SK-N-SH treated with all-trans-retinoic acid at 6 μM for 48 hours (cell line): ENCODE measurements at regions not wholly inside any gene's neighbourhood (a gene's known extent, or its start where the extent isn't known, plus 50 kb on each side); places are given as distances from the start of the nearest gene placed in this dataset.

Experiments
- ATAC-seq: fragments of 200-7000 bp; cut with Tn5 transposase; 3 replicates; pipeline ENCODE4 v1.9.1; 2020; ENCODE audit warnings: mild to moderate bottlenecking, moderate library complexity
- ARNTL ChIP-seq: fragments of 450-650 bp; formaldehyde crosslinking; IDR thresholded peaks from 2 replicates; pipeline ENCODE4 v1.5.0; 2020; ENCODE audit warnings: low read depth, mild to moderate bottlenecking, moderate library complexity, borderline replicate concordance
- BACH2 ChIP-seq: fragments of 250-450 bp; sonication (Bioruptor Pico); IDR thresholded peaks from 2 replicates; pipeline ENCODE4 v1.9.0; 2021; ENCODE audit warnings: mild to moderate bottlenecking, borderline replicate concordance
- CSDC2 ChIP-seq: fragments of 250-450 bp; sonication (Bioruptor Pico); IDR thresholded peaks from 2 replicates; pipeline ENCODE4 v1.5.0; 2020; ENCODE audit warnings: mild to moderate bottlenecking, moderate library complexity
- ESRRG ChIP-seq: fragments of 250-450 bp; sonication (Bioruptor Pico); IDR thresholded peaks from 2 replicates; pipeline ENCODE4 v1.6.1; 2021; ENCODE audit warnings: mild to moderate bottlenecking
- GLIS3 ChIP-seq: fragments of 250-450 bp; sonication (Bioruptor Pico); IDR thresholded peaks from 2 replicates; pipeline ENCODE4 v1.5.0; 2020; ENCODE audit warnings: mild to moderate bottlenecking, moderate library complexity
- ISL1 ChIP-seq: fragments of 250-450 bp; sonication (Bioruptor Pico); IDR thresholded peaks from 2 replicates; pipeline ENCODE4 v2.1.2; 2022; ENCODE audit warnings: mild to moderate bottlenecking, moderate library complexity
- OSR1 ChIP-seq: fragments of 250-450 bp; sonication (Bioruptor Pico); IDR thresholded peaks from 2 replicates; pipeline ENCODE4 v1.8.0; 2022; ENCODE audit warnings: moderate library complexity, mild to moderate bottlenecking, inconsistent platforms
- PPARA ChIP-seq: fragments of 250-450 bp; sonication (Bioruptor Pico); IDR thresholded peaks from 2 replicates; pipeline ENCODE4 v1.5.0; 2020; ENCODE audit warnings: mild to moderate bottlenecking, borderline replicate concordance
- SNAI2 ChIP-seq: fragments of 250-450 bp; sonication (Bioruptor Pico); IDR thresholded peaks from 2 replicates; pipeline ENCODE4 v1.5.0; 2020; ENCODE audit warnings: mild to moderate bottlenecking, moderate library complexity
- TCF4 ChIP-seq: fragments of 250-450 bp; sonication (Bioruptor Pico); IDR thresholded peaks from 2 replicates; pipeline ENCODE4 v1.8.0; 2021; ENCODE audit warnings: mild to moderate bottlenecking, moderate library complexity, borderline replicate concordance
- TOX ChIP-seq: fragments of 250-450 bp; sonication (Bioruptor Pico); IDR thresholded peaks from 2 replicates; pipeline ENCODE4 v1.8.0; 2021; ENCODE audit warnings: mild to moderate bottlenecking, moderate library complexity, borderline replicate concordance
- ZC3H10 ChIP-seq: fragments of 250-450 bp; sonication (Bioruptor Pico); IDR thresholded peaks from 2 replicates; pipeline ENCODE4 v1.5.1; 2021; ENCODE audit warnings: mild to moderate bottlenecking, moderate library complexity
- ZFP3 ChIP-seq: fragments of 250-450 bp; sonication (Bioruptor Pico); IDR thresholded peaks from 2 replicates; pipeline ENCODE4 v1.5.0; 2020; ENCODE audit warnings: mild to moderate bottlenecking, moderate library complexity
- ZNF70 ChIP-seq: fragments of 450-650 bp; formaldehyde crosslinking; IDR thresholded peaks from 2 replicates; pipeline ENCODE4 v1.5.0; 2020; ENCODE audit warnings: mild to moderate bottlenecking, moderate library complexity
- TF ChIP-seq, protein P1 (sequence below): fragments of 250-450 bp; sonication (Bioruptor Pico); IDR thresholded peaks from 2 replicates; pipeline ENCODE4 v1.8.0; 2020; ENCODE audit warnings: mild to moderate bottlenecking, moderate library complexity, borderline replicate concordance
- TF ChIP-seq, protein P2 (sequence below): fragments of 250-450 bp; sonication (Bioruptor Pico); IDR thresholded peaks from 2 replicates; pipeline ENCODE4 v1.5.1; 2020; ENCODE audit warnings: low read depth, mild to moderate bottlenecking, moderate library complexity
- TF ChIP-seq, protein P3 (sequence below): fragments of 250-450 bp; sonication (Bioruptor Pico); IDR thresholded peaks from 2 replicates; pipeline ENCODE4 v1.5.0; 2020; ENCODE audit warnings: mild to moderate bottlenecking, moderate library complexity
- TF ChIP-seq, protein P4 (sequence below): fragments of 250-450 bp; sonication (Bioruptor Pico); IDR thresholded peaks from 2 replicates; pipeline ENCODE4 v1.5.1; 2021; ENCODE audit warnings: mild to moderate bottlenecking, moderate library complexity

DNA sequence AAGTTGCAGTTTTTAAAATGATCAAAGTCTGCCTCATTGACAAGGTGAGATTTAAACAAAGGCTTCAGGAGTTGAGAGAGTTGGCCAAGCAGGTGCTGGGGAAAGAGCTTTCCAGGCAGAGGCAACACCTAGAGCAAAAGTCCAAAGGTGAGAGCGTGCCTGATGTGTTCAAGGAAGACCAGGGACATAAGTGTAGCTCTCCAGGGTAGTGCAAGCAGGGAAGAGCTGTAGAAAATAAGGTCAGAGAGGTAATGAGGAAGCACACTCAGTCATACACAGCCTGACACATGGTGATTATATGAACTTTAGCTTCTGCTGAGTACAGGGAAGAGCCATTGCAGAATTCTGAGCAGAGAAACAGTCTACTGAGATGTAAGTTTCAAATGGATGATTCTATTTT, 265.0 kb upstream of the NWD2 start:
- ATAC-seq = no peak
- TF ChIP-seq, protein P1, sequence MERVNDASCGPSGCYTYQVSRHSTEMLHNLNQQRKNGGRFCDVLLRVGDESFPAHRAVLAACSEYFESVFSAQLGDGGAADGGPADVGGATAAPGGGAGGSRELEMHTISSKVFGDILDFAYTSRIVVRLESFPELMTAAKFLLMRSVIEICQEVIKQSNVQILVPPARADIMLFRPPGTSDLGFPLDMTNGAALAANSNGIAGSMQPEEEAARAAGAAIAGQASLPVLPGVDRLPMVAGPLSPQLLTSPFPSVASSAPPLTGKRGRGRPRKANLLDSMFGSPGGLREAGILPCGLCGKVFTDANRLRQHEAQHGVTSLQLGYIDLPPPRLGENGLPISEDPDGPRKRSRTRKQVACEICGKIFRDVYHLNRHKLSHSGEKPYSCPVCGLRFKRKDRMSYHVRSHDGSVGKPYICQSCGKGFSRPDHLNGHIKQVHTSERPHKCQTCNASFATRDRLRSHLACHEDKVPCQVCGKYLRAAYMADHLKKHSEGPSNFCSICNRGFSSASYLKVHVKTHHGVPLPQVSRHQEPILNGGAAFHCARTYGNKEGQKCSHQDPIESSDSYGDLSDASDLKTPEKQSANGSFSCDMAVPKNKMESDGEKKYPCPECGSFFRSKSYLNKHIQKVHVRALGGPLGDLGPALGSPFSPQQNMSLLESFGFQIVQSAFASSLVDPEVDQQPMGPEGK (CRISPR knock-in tag) = no peak
- TF ChIP-seq ZFP3 (CRISPR knock-in tag) (no peak), TCF4 (CRISPR knock-in tag) (no peak), GLIS3 (CRISPR knock-in tag) (no peak), TOX (no peak), PPARA (no peak), ZNF70 (CRISPR knock-in tag) (no peak), SNAI2 (no peak)
- TF ChIP-seq, protein P2, sequence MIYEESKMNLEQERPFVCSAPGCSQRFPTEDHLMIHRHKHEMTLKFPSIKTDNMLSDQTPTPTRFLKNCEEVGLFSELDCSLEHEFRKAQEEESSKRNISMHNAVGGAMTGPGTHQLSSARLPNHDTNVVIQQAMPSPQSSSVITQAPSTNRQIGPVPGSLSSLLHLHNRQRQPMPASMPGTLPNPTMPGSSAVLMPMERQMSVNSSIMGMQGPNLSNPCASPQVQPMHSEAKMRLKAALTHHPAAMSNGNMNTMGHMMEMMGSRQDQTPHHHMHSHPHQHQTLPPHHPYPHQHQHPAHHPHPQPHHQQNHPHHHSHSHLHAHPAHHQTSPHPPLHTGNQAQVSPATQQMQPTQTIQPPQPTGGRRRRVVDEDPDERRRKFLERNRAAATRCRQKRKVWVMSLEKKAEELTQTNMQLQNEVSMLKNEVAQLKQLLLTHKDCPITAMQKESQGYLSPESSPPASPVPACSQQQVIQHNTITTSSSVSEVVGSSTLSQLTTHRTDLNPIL = no peak

DNA sequence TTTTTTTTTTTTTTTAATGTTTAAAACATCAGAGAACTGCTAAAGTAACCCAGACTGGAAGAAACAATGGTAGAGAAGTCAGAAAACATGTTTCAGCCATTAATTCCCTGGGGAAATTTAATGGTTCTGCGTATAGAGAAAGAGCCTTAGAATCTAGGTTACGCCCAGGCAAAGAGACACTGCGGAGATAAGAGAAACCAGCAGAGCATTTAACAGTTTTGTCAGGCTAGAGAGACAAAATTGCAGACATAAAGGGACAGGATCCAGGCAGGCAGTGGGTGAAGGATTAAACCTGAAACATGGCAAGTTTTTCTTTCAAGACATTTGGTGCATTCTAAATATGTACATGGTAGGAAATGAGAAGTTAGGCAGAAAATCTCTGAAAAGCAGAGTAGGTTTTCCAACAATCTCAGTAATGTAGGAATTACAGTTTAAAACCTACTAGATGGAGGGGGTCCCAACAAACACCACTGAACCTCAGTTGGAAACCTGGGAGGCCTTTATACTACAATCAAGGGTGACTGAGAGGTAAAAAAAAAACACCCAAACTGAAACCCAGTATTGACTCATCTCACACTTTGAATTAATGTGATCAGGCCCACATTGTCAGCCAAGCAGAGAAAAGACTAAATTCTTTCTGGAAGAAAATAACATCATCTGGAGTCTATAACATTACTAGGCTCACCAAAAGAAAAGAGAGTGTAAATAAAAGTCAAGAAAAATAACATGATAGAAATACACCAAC, 254.2 kb upstream of the NWD2 start:
- no peak for TF ChIP-seq ZNF70 (CRISPR knock-in tag)
- TF ChIP-seq ISL1 = no peak
- no peak for TF ChIP-seq ESRRG
- TF ChIP-seq TCF4 (CRISPR knock-in tag) = no peak
- no peak for TF ChIP-seq ZC3H10 (CRISPR knock-in tag)
- no peak for TF ChIP-seq GLIS3 (CRISPR knock-in tag)
- TF ChIP-seq, protein P3, sequence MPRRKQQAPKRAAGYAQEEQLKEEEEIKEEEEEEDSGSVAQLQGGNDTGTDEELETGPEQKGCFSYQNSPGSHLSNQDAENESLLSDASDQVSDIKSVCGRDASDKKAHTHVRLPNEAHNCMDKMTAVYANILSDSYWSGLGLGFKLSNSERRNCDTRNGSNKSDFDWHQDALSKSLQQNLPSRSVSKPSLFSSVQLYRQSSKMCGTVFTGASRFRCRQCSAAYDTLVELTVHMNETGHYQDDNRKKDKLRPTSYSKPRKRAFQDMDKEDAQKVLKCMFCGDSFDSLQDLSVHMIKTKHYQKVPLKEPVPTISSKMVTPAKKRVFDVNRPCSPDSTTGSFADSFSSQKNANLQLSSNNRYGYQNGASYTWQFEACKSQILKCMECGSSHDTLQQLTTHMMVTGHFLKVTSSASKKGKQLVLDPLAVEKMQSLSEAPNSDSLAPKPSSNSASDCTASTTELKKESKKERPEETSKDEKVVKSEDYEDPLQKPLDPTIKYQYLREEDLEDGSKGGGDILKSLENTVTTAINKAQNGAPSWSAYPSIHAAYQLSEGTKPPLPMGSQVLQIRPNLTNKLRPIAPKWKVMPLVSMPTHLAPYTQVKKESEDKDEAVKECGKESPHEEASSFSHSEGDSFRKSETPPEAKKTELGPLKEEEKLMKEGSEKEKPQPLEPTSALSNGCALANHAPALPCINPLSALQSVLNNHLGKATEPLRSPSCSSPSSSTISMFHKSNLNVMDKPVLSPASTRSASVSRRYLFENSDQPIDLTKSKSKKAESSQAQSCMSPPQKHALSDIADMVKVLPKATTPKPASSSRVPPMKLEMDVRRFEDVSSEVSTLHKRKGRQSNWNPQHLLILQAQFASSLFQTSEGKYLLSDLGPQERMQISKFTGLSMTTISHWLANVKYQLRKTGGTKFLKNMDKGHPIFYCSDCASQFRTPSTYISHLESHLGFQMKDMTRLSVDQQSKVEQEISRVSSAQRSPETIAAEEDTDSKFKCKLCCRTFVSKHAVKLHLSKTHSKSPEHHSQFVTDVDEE (CRISPR knock-in tag) = no peak
- TF ChIP-seq CSDC2 (CRISPR knock-in tag) = no peak
- no peak for TF ChIP-seq OSR1 (CRISPR knock-in tag)
- TF ChIP-seq, protein P4, sequence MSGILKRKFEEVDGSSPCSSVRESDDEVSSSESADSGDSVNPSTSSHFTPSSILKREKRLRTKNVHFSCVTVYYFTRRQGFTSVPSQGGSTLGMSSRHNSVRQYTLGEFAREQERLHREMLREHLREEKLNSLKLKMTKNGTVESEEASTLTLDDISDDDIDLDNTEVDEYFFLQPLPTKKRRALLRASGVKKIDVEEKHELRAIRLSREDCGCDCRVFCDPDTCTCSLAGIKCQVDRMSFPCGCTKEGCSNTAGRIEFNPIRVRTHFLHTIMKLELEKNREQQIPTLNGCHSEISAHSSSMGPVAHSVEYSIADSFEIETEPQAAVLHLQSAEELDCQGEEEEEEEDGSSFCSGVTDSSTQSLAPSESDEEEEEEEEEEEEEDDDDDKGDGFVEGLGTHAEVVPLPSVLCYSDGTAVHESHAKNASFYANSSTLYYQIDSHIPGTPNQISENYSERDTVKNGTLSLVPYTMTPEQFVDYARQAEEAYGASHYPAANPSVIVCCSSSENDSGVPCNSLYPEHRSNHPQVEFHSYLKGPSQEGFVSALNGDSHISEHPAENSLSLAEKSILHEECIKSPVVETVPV (CRISPR knock-in tag) = no peak
- no peak for TF ChIP-seq ARNTL (CRISPR knock-in tag)
- TF ChIP-seq, protein P2 = no peak
- no peak for ATAC-seq

GRCh38 chr4:36997727-36998126, 246.8 kb upstream of the NWD2 start:
- no peak for ATAC-seq
- no peak for TF ChIP-seq ZNF70 (CRISPR knock-in tag)
- no peak for TF ChIP-seq GLIS3 (CRISPR knock-in tag)
- TF ChIP-seq ZC3H10 (CRISPR knock-in tag) = no peak
- TF ChIP-seq, protein P3 (CRISPR knock-in tag) = no peak
- no peak for TF ChIP-seq OSR1 (CRISPR knock-in tag)
- TF ChIP-seq PPARA = no peak
- no peak for TF ChIP-seq SNAI2
- no peak for TF ChIP-seq CSDC2 (CRISPR knock-in tag)
- TF ChIP-seq, protein P2 = no peak
- TF ChIP-seq ZFP3 (CRISPR knock-in tag) = no peak
- TF ChIP-seq, protein P1 (CRISPR knock-in tag) = no peak
- TF ChIP-seq TCF4 (CRISPR knock-in tag) = no peak
- no peak for TF ChIP-seq ARNTL (CRISPR knock-in tag)
- TF ChIP-seq BACH2 (CRISPR knock-in tag) = no peak
- TF ChIP-seq TOX = no peak
